Suprapubic skin (tissue), 4 donors: ENCODE measurements at regions not wholly inside any gene's neighbourhood (a gene's known extent, or its start where the extent isn't known, plus 50 kb on each side); places are given as distances from the start of the nearest gene placed in this dataset.

Source experiments
- EP300 ChIP-seq: sonication (generic); formaldehyde crosslinking; IDR thresholded peaks from one replicate; pipeline ENCODE4 v1.6.1; 2017; ENCODE audit warnings: antibody characterized with exemption
- POLR2A ChIP-seq, 2 donors: fragments of 450-650 bp; IDR thresholded peaks; one replicate each; pipeline ENCODE4 v1.6.1; 2017; ENCODE audit warnings: antibody characterized with exemption in 2 of 2, mild to moderate bottlenecking in 2 of 2, moderate library complexity in 2 of 2
- POLR2AphosphoS5 ChIP-seq, 3 donors: sonication (generic); formaldehyde crosslinking; IDR thresholded peaks; one replicate each; pipeline ENCODE4 v1.6.1; 2017; ENCODE audit warnings: antibody characterized with exemption in 3 of 3
- TF ChIP-seq, protein P1 (sequence below), 2 donors: fragments of 200-600 bp in 1 of 2; fragments of 450-650 bp in 1 of 2; sonication (generic) in 1 of 2; IDR thresholded peaks; one replicate each; pipeline ENCODE4 v1.5.1; 2016 to 2019; ENCODE audit warnings: antibody characterized with exemption in 2 of 2, mild to moderate bottlenecking in 1 of 2, moderate library complexity in 1 of 2

DNA sequence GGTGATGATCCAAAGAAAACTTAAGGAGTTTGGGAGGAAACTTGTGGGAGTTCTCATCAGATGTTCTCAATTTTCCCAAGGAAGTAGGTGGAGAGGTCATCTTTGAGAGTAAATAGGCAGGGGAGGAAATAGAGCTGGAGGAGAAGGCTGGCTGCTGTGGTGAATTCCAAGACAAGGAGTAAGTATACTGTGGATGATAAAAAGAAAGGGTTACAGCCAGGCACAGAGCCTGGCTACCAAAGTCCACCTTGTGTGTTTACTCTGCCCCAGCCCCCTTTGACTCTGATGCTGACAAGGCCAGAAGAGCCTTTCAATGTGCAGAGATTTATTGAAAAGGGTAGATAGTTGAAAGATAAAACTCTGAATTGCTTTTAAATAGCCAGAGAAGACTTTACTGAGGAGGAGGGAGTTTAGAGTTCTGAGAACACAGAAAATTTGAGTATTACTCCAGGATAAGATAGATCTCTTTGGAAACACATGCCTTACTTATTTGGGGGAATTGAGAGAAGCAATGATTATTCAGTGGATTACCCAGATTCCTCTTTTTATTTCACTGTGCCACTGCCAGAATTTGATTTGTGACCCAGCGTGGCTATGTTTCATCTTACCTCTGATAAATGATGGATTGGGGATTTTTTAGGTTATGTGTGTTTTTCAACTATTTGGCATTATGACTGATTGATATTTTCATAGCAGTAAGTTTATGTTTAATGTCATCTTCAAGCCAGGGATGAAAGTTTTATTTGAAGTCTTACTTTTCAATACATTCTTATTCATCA, 182.6 kb upstream of the JAG1 start:
- TF ChIP-seq, protein P1, sequence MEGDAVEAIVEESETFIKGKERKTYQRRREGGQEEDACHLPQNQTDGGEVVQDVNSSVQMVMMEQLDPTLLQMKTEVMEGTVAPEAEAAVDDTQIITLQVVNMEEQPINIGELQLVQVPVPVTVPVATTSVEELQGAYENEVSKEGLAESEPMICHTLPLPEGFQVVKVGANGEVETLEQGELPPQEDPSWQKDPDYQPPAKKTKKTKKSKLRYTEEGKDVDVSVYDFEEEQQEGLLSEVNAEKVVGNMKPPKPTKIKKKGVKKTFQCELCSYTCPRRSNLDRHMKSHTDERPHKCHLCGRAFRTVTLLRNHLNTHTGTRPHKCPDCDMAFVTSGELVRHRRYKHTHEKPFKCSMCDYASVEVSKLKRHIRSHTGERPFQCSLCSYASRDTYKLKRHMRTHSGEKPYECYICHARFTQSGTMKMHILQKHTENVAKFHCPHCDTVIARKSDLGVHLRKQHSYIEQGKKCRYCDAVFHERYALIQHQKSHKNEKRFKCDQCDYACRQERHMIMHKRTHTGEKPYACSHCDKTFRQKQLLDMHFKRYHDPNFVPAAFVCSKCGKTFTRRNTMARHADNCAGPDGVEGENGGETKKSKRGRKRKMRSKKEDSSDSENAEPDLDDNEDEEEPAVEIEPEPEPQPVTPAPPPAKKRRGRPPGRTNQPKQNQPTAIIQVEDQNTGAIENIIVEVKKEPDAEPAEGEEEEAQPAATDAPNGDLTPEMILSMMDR (IDR thresholded peaks at IDR 0.05) = no peak
- TF ChIP-seq EP300 (no peak), POLR2AphosphoS5 (IDR thresholded peaks at IDR 0.05) (no peak), POLR2A (IDR thresholded peaks at IDR 0.05) (no peak)
